Kidney (tissue), 13 donors: ENCODE measurements at regions not wholly inside any gene's neighbourhood (a gene's known extent, or its start where the extent isn't known, plus 50 kb on each side); places are given as distances from the start of the nearest gene placed in this dataset.

Experiments used
- DNase-seq, 5 donors: peaks; one replicate each; pipeline ENCODE4 v3.0.0-alpha.2; 2013 to 2020
- FAIRE-seq: peaks from 2 replicates; lab custom pipeline; 2012; peaks lifted over from hg19 to GRCh38; lab: Jason Lieb, UNC
- H3K27ac ChIP-seq, 2 donors: one replicate each; pipeline ENCODE4 v1.7.0; 2013; ENCODE audit warnings: low read depth in 2 of 2, low read length in 2 of 2, inconsistent platforms in 1 of 2
- H3K27me3 ChIP-seq: one replicate; pipeline ENCODE4 v1.7.1; 2013; ENCODE audit warnings: low read length, inconsistent platforms; ENCODE audit not compliant: control insufficient read depth, insufficient read depth
- H3K36me3 ChIP-seq, 3 donors: one replicate each; pipeline versions ENCODE4 v1.7.0 to v1.7.1; 2013; ENCODE audit warnings: low read length in 3 of 3, control low read depth in 1 of 3, inconsistent platforms in 1 of 3; ENCODE audit not compliant: insufficient read depth in 3 of 3, control insufficient read depth in 2 of 3
- H3K4me1 ChIP-seq, 3 donors: one replicate each; pipeline versions ENCODE4 v1.7.0 to v1.7.1; 2013; ENCODE audit warnings: low read length in 3 of 3, inconsistent platforms in 1 of 3, low read depth in 1 of 3; ENCODE audit not compliant: control insufficient read depth in 2 of 3, insufficient read depth in 2 of 3
- H3K4me3 ChIP-seq, 3 donors: one replicate each; pipeline versions ENCODE4 v1.7.0 to v1.8.1; 2013; ENCODE audit warnings: low read length in 3 of 3, control low read depth in 1 of 3, inconsistent platforms in 1 of 3
- H3K9ac ChIP-seq, 3 donors: one replicate each; pipeline versions ENCODE4 v1.7.0 to v1.7.1; 2013; ENCODE audit warnings: low read length in 3 of 3, control low read depth in 1 of 3, inconsistent platforms in 1 of 3
- H3K9me3 ChIP-seq, 3 donors: one replicate each; pipeline versions ENCODE4 v1.7.0 to v1.7.1; 2013; ENCODE audit warnings: low read length in 3 of 3, control low read depth in 1 of 3, inconsistent platforms in 1 of 3; ENCODE audit not compliant: control insufficient read depth in 2 of 3, insufficient read depth in 1 of 3
- CTCF ChIP-seq: IDR thresholded peaks from 3 replicates; pipeline ENCODE4 v1.5.1; 2012; ENCODE audit warnings: mild to moderate bottlenecking, moderate library complexity, borderline replicate concordance; ENCODE audit not compliant: insufficient read depth; ENCODE audit errors: extremely low read depth
- intact Hi-C: fragments of 100-400 bp; cut with DNase I; formaldehyde crosslinking; loops from one replicate; pipeline ENCODE4 v1.11.1; 2022
- donor health status: control.
- donor health status: control.
- donor health status: control.
- donor health status: control.
- donor health status: control.
- donor health status: DM: yes; HTN: yes; CAD: no.
- donor health status: Normal renal cell carcinoma (clear cell type).

- DNase-seq (no peak), FAIRE-seq (no peak)
- no peaks in the 10 kb centered on the region for H3K36me3 ChIP-seq
- H3K9ac ChIP-seq: no peak overlapping the region
- no peak overlapping the region for H3K4me3 ChIP-seq
- TF ChIP-seq CTCF: no peak
- H3K4me1 ChIP-seq: peaks cover 0 to 8% (median 5%) of the 10 kb centered on the region in 3 donors
- H3K9me3 ChIP-seq: no peaks in the 10 kb centered on the region
- H3K27me3 ChIP-seq: no peaks in the 10 kb centered on the region
- intact Hi-C loops: no loop called here
- H3K27ac ChIP-seq: no peak overlapping the region
Measured at GRCh38 chr9:524008-524407, 309.3 kb downstream of the DOCK8 start.

GRCh38 chr9:526904-527591, 312.4 kb downstream of the DOCK8 start:
- FAIRE-seq (no peak), DNase-seq (no peak)
- Histone ChIP-seq H3K9ac (no peak overlapping the region), H3K9me3 (no peaks in the 10 kb centered on the region), H3K27ac (no peak overlapping the region), H3K36me3 (no peaks in the 10 kb centered on the region), H3K4me1 (peaks cover 0 to 5% (median 0%) of the 10 kb centered on the region in 3 donors), H3K4me3 (no peak overlapping the region), H3K27me3 (no peaks in the 10 kb centered on the region)
- TF ChIP-seq CTCF: no peak
- intact Hi-C loops: no loop called here

- intact Hi-C loops: no loop called here
- TF ChIP-seq CTCF: no peak
- FAIRE-seq: no peak
Measured at GRCh38 chr9:529731-530130, 311.8 kb upstream of the DMRT1 start.

More at GRCh38 chr9:529731-530130, 311.8 kb upstream of the DMRT1 start:
- Histone ChIP-seq H3K36me3 (no peaks in the 10 kb centered on the region), H3K9me3 (no peaks in the 10 kb centered on the region), H3K4me3 (no peak overlapping the region), H3K27me3 (no peaks in the 10 kb centered on the region), H3K4me1 (peaks cover 0 to 10% (median 5%) of the 10 kb centered on the region in 3 donors), H3K9ac (no peak overlapping the region), H3K27ac (no peak overlapping the region)
- no peak for DNase-seq
